ENCODE measurements at regions not wholly inside any gene's neighbourhood (a gene's known extent, or its start where the extent isn't known, plus 50 kb on each side); places are given as distances from the start of the nearest gene placed in this dataset.
"Not testable (repeated sequence)": the region's sequence is repeated elsewhere in the genome, so short reads cannot be mapped to it uniquely, and the experiment has no call there.

- H3K27ac Mint-ChIP-seq, result no peak overlapping the region
- H3K4me1 Mint-ChIP-seq, result no peaks in the 10 kb centered on the region
- H3K4me3 Mint-ChIP-seq, result no peak overlapping the region
- no peaks in the 10 kb centered on the region for H3K36me3 Mint-ChIP-seq
- no peaks in the 10 kb centered on the region for H3K9me3 Mint-ChIP-seq
- ATAC-seq, result no peak
- H3K27me3 Mint-ChIP-seq, result no peaks in the 10 kb centered on the region
Measured at GRCh38 chr4:174406383-174406782, 115.9 kb downstream of the HPGD start.

DNA sequence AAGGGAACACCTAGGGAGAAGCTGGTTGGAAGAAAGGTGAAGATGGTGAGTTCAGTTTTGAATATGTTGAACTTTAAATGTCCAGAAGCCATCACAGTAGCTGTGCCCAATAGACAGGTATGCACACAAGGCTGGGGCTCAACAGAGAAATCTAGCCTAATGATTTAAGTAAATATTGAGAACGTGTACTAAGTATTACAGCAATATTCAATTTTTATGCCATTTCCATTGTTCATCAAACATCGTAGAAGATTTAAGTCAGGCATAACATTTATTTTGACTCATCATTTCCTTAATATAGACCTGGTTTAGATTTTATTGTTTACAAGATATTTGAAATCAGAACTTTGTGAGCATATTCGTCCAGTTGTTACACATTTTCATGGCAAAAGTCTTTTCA is 116.4 kb downstream of the HPGD start:
- ATAC-seq, result no peak
- Mint-ChIP-seq H3K4me3 (no peak overlapping the region), H3K36me3 (no peaks in the 10 kb centered on the region), H3K4me1 (no peaks in the 10 kb centered on the region), H3K27ac (no peak overlapping the region), H3K27me3 (no peaks in the 10 kb centered on the region), H3K9me3 (no peaks in the 10 kb centered on the region)

GRCh38 chr4:174404677-174405076 is 117.6 kb downstream of the HPGD start:
- no peaks in the 10 kb centered on the region for H3K36me3 Mint-ChIP-seq
- H3K27ac Mint-ChIP-seq, result no peak overlapping the region
- no peaks in the 10 kb centered on the region for H3K27me3 Mint-ChIP-seq
- H3K4me3 Mint-ChIP-seq, result no peak overlapping the region
- ATAC-seq, result no peak
- no peaks in the 10 kb centered on the region for H3K4me1 Mint-ChIP-seq
- no peaks in the 10 kb centered on the region for H3K9me3 Mint-ChIP-seq

DNA sequence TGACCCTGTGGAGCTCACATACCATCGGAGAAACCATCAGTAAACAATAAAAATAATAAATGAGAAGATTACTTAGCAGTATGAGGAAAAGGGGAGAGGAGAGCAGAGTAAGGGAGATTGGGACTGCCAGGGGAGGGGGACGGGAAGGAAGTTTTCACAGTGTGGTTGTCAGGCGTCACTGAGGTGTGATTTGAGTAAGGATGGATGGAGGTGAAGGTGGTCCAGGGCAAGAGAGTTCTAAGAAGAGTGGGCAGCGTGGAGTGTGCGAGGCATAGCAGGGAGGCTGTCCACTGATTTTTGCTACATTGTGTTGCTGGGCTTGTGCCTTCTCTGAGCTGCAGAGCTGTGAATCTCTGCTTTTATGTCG is 119.1 kb downstream of the HPGD start:
- Mint-ChIP-seq H3K4me3 (no peak overlapping the region), H3K9me3 (peaks cover 2% of the 10 kb centered on the region), H3K27ac (no peak overlapping the region), H3K27me3 (no peaks in the 10 kb centered on the region), H3K36me3 (no peaks in the 10 kb centered on the region), H3K4me1 (no peaks in the 10 kb centered on the region)
- peak; percentile 34 for ATAC-seq

GRCh38 chr4:174402470-174403176 is 118.9 kb downstream of the CEP44 start:
- Mint-ChIP-seq H3K9me3 (peaks cover 7% of the 10 kb centered on the region), H3K36me3 (no peaks in the 10 kb centered on the region), H3K27ac (no peak overlapping the region), H3K4me1 (no peaks in the 10 kb centered on the region), H3K27me3 (no peaks in the 10 kb centered on the region), H3K4me3 (no peak overlapping the region)
- no peak for ATAC-seq

DNA sequence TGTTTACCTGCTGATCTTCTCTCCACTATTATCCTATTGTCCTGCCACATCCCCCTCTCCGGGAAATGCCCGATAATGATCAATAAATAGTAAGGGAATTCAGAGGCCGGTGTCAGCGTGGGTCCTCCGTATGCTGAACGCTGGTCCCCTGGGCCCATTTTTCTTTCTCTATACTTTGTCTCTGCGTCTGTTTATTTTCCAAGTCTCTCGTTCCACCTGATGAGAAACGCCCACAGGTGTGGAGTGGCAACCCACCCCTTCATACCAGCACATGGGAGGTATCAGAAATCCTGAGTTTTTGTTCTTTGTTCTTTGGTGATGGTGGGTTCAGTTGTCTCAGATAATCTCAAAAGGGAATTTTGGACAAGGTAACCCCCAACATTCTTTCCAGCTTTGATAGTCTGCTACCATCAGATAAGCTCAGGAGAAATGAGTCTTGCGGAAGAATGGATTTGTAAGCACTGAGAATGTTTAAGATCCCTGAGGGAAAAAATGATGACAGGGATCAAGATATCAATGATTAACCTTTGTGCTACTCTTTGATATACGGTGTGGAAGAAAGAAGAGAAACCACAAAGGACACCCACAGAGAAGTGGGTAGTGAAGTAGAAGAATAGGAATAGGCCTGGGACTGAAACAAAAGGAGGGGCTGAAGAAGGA is 117.9 kb downstream of the CEP44 start:
- Mint-ChIP-seq H3K4me3 (no peak overlapping the region), H3K9me3 (peaks cover 7% of the 10 kb centered on the region), H3K4me1 (no peaks in the 10 kb centered on the region), H3K27ac (no peak overlapping the region), H3K36me3 (no peaks in the 10 kb centered on the region), H3K27me3 (no peaks in the 10 kb centered on the region)
- no peak for ATAC-seq

GRCh38 chr4:174400603-174401302 is 117.0 kb downstream of the CEP44 start:
- not testable (repeated sequence) for H3K27me3 Mint-ChIP-seq, H3K9me3 Mint-ChIP-seq, H3K36me3 Mint-ChIP-seq, H3K4me3 Mint-ChIP-seq, H3K4me1 Mint-ChIP-seq, ATAC-seq, H3K27ac Mint-ChIP-seq

GRCh38 chr4:174398728-174399127 is 115.0 kb downstream of the CEP44 start:
- H3K4me3 Mint-ChIP-seq, result no peak overlapping the region
- H3K4me1 Mint-ChIP-seq, result no peaks in the 10 kb centered on the region
- no peaks in the 10 kb centered on the region for H3K36me3 Mint-ChIP-seq
- H3K27ac Mint-ChIP-seq, result no peak overlapping the region
- peaks cover 9% of the 10 kb centered on the region for H3K27me3 Mint-ChIP-seq
- no peak for ATAC-seq
- H3K9me3 Mint-ChIP-seq, result peaks cover 7% of the 10 kb centered on the region

DNA sequence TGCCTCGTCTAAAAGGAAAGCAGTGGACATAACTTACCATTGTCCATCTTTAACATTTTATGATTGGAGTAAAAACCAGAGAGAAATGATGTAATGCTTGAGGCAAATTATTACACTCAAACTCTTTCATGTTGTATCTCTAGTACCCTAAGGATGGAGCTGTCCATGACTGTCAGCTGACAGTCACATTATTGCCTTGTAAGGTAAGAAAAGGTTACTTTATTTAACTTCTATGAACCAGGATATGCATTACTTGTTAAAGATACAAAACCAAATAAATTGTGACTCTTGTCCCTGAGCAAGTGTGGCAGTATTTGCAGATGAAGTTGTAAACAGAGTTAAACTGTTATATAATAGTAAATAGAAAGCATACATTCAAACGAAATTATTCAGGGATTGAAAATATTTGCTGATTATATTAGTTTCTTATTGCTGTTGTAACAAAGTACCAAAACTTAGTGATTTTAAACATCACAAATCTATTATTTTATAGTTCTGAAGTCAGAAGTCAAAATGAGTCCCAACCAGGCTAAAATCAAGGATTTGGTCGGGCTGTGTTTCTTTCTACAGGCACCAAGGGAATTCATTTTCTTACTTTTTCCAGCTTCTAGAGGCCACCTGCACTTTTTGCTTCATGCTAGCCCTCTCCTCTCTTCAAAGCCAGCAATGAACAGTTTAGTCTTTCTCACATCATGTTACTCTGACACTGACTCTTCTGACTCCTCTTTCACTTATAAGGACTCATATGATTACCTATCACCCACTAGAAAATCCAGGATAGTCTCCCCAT is 113.8 kb downstream of the CEP44 start:
- Mint-ChIP-seq H3K4me1 (no peaks in the 10 kb centered on the region), H3K4me3 (no peak overlapping the region), H3K9me3 (peaks cover 7% of the 10 kb centered on the region), H3K27me3 (peaks cover 20% of the 10 kb centered on the region), H3K27ac (no peak overlapping the region), H3K36me3 (no peaks in the 10 kb centered on the region)
- no peak for ATAC-seq

DNA sequence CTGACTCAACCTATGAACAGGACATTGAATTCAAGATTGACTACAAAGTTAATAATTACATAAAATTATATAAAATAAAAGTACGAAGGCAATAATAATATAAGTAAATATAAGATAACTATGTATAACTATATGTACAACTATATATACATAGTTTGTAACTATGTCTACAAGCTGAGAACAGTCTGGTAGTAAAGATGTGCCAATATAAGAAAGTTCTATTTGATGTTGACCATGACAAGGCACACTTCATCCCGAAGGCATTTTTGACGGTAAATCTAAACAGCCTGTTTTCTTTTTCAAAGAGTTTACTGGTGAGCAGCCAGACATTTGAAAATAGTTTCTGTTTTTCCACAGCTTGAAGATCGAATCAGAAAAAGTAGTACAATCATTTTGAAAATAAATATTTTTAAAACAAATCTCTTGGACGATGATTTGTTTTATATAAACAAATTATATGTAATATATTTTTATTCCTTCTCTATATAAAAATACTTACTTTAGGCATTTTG is 112.9 kb downstream of the CEP44 start:
- H3K27me3 Mint-ChIP-seq, result peaks cover 20% of the 10 kb centered on the region
- H3K4me3 Mint-ChIP-seq, result no peak overlapping the region
- H3K9me3 Mint-ChIP-seq, result peaks cover 7% of the 10 kb centered on the region
- H3K36me3 Mint-ChIP-seq, result no peaks in the 10 kb centered on the region
- H3K27ac Mint-ChIP-seq, result no peak overlapping the region
- no peak for ATAC-seq
- no peaks in the 10 kb centered on the region for H3K4me1 Mint-ChIP-seq

GRCh38 chr4:174394915-174395314 is 111.2 kb downstream of the CEP44 start:
- Mint-ChIP-seq H3K9me3 (peaks cover 7% of the 10 kb centered on the region), H3K4me3 (no peak overlapping the region), H3K27me3 (peaks cover 20% of the 10 kb centered on the region), H3K4me1 (no peaks in the 10 kb centered on the region), H3K27ac (no peak overlapping the region), H3K36me3 (no peaks in the 10 kb centered on the region)
- ATAC-seq, result no peak

DNA sequence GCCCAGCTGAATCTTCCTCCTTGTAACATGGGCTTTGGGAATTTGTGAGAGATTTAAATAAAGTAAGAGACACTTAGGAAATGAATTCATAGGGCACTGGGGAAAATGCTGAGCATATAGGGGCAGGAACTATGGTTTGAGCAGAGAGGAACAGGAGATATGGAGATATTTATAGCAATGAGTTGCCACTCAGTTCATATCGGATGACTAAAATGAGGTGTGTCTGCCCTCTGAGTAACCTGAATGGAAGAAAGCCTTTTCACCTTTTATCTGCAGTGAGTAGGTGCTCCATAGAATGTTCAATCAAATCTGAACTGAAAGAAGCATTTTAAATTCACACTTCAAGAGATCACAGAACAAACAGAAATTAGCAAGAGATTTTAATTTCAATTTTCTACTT is 105.7 kb downstream of the CEP44 start:
- no peak overlapping the region for H3K4me3 Mint-ChIP-seq
- peaks cover 18% of the 10 kb centered on the region for H3K27me3 Mint-ChIP-seq
- ATAC-seq, result no peak
- no peaks in the 10 kb centered on the region for H3K9me3 Mint-ChIP-seq
- H3K36me3 Mint-ChIP-seq, result no peaks in the 10 kb centered on the region
- no peaks in the 10 kb centered on the region for H3K4me1 Mint-ChIP-seq
- no peak overlapping the region for H3K27ac Mint-ChIP-seq

DNA sequence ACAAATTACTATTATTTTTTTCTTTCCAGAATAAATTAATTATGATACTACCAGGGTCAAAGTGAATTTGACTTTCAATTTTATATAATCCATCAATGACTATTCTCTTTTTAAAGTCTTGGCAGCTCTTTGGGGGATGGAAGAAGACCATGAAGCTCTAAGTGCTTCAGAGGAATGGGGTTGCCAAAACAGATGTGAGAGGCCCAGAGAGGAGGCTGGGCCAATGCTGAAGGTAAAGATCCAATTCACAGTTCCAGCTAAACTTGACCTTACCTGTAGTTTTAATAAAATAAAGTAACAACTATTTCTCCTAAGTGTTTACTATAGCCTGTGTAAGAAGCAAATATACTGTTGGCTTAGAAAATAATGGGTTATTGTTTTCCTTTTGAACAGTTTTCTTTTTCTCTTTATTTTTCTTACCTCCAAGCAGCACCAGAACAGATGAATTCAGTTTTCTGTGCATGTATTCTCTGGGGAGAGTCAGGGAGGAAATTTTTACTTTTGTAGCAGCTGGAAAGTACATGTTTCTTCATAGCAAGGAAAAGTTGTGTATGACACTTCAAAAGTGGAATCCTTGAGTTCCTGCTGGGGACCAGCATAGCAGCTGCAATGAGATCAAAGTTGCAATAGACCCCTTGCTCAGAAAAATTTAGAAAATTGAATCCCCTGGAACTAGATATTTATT is 104.9 kb downstream of the CEP44 start:
- Mint-ChIP-seq H3K4me1 (no peaks in the 10 kb centered on the region), H3K27ac (no peak overlapping the region), H3K9me3 (no peaks in the 10 kb centered on the region), H3K27me3 (peaks cover 10% of the 10 kb centered on the region), H3K36me3 (no peaks in the 10 kb centered on the region), H3K4me3 (no peak overlapping the region)
- ATAC-seq, result no peak

GRCh38 chr4:174387721-174388120 is 104.0 kb downstream of the CEP44 start:
- Mint-ChIP-seq H3K36me3 (no peaks in the 10 kb centered on the region), H3K4me3 (no peak overlapping the region), H3K27ac (no peak overlapping the region), H3K9me3 (no peaks in the 10 kb centered on the region), H3K4me1 (no peaks in the 10 kb centered on the region), H3K27me3 (peaks cover 1% of the 10 kb centered on the region)
- ATAC-seq, result no peak

GRCh38 chr4:174387143-174387542 is 103.4 kb downstream of the CEP44 start:
- no peak for ATAC-seq
- Mint-ChIP-seq H3K27ac (no peak overlapping the region), H3K4me1 (no peaks in the 10 kb centered on the region), H3K36me3 (no peaks in the 10 kb centered on the region), H3K9me3 (no peaks in the 10 kb centered on the region), H3K27me3 (no peaks in the 10 kb centered on the region), H3K4me3 (no peak overlapping the region)

All from stimulated activated memory B cell treated with anti-CD40 and anti-IgM and Interleukin-4, amounts not matched to agents 10 μg/mL and 1 μg/mL and 100 μg/mL, for 72 hours (primary cell).